CD14-positive monocyte (primary cell): ENCODE measurements at regions not wholly inside any gene's neighbourhood (a gene's known extent, or its start where the extent isn't known, plus 50 kb on each side); places are given as distances from the start of the nearest gene placed in this dataset.

Source experiments
- DNase-seq, 3 donors: peaks; one replicate each; pipeline ENCODE4 v3.0.0-alpha.2; 2011 to 2022
- H2AFZ ChIP-seq: 2 replicates; pipeline ENCODE4 v1.6.0; 2012; ENCODE audit warnings: mild to moderate bottlenecking, low read depth, low read length, inconsistent platforms; ENCODE audit not compliant: insufficient read depth, poor library complexity, severe bottlenecking
- H3K27ac ChIP-seq, 2 donors: 1 replicate in 1 of 2; 2 replicates in 1 of 2; pipeline ENCODE4 v1.5.1; 2012 to 2013; ENCODE audit warnings: low read length in 2 of 2, control low read depth in 1 of 2, inconsistent platforms in 1 of 2, low read depth in 1 of 2, mild to moderate bottlenecking in 1 of 2
- H3K27me3 ChIP-seq, 2 donors: one replicate each; pipeline versions ENCODE4 v1.6.0 to v1.6.1; 2011 to 2013; ENCODE audit warnings: low read length in 2 of 2; ENCODE audit not compliant: control insufficient read depth in 2 of 2, insufficient read depth in 2 of 2
- H3K36me3 ChIP-seq, 2 donors: replicated peaks in 1 of 2; 1 replicate in 1 of 2; 2 replicates in 1 of 2; pipeline versions ENCODE4 v1.5.1 to v1.6.1; 2012 to 2013; ENCODE audit warnings: low read length in 2 of 2, control low read depth in 1 of 2, inconsistent platforms in 1 of 2, mild to moderate bottlenecking in 1 of 2; ENCODE audit not compliant: insufficient read depth in 2 of 2, control insufficient read depth in 1 of 2
- H3K4me1 ChIP-seq, 2 donors: 1 replicate in 1 of 2; 2 replicates in 1 of 2; pipeline versions ENCODE4 v1.5.1 to v1.6.1; 2012 to 2013; ENCODE audit warnings: low read length in 2 of 2, control low read depth in 1 of 2, inconsistent platforms in 1 of 2, mild to moderate bottlenecking in 1 of 2, moderate library complexity in 1 of 2; ENCODE audit not compliant: insufficient read depth in 2 of 2, control insufficient read depth in 1 of 2
- H3K4me2 ChIP-seq: replicated peaks from 2 replicates; pipeline ENCODE3; 2012; ENCODE audit warnings: low read length, moderate library complexity, mild to moderate bottlenecking; ENCODE audit not compliant: poor library complexity, severe bottlenecking; ENCODE audit errors: extremely low read depth
- H3K4me3 ChIP-seq, 3 experiments: fragments of 200-600 bp in 1 of 3; sonication (generic) in 1 of 3; replicated peaks in 1 of 3; 1 replicate in 2 of 3; 2 replicates in 1 of 3; pipeline ENCODE4 v1.5.1; 2011 to 2013; ENCODE audit warnings: low read length in 3 of 3, mild to moderate bottlenecking in 3 of 3, control low read depth in 2 of 3, low read depth in 2 of 3, inconsistent platforms in 1 of 3, moderate library complexity in 1 of 3
- H3K79me2 ChIP-seq: 2 replicates; pipeline ENCODE4 v1.6.0; 2012; ENCODE audit warnings: mild to moderate bottlenecking, control low read depth, inconsistent platforms, low read length, moderate library complexity; ENCODE audit not compliant: insufficient read depth
- H3K9ac ChIP-seq: 2 replicates; pipeline ENCODE4 v1.6.0; 2017; ENCODE audit warnings: low read length, mild to moderate bottlenecking; ENCODE audit not compliant: insufficient read depth, poor library complexity, severe bottlenecking
- H3K9me3 ChIP-seq, 2 donors: replicated peaks in 1 of 2; 1 replicate in 1 of 2; 2 replicates in 1 of 2; pipeline versions ENCODE4 v1.5.1 to v1.6.1; 2012 to 2013; ENCODE audit warnings: low read length in 2 of 2, control low read depth in 1 of 2; ENCODE audit not compliant: control insufficient read depth in 1 of 2, insufficient read depth in 1 of 2
- H4K20me1 ChIP-seq: 2 replicates; pipeline ENCODE4 v1.6.0; 2012; ENCODE audit warnings: mild to moderate bottlenecking, low read length, control low read depth, moderate library complexity; ENCODE audit not compliant: insufficient read depth
- H3K27ac Mint-ChIP-seq, 7 donors: one replicate each; pipeline ENCODE4 v1.8.0; 2020; ENCODE audit warnings: mild to moderate bottlenecking in 7 of 7, mixed read lengths in 7 of 7, moderate library complexity in 6 of 7, inconsistent platforms in 2 of 7
- H3K27me3 Mint-ChIP-seq, 3 donors: one replicate each; pipeline ENCODE4 v1.8.0; 2021 to 2022; ENCODE audit warnings: low read depth in 3 of 3, mild to moderate bottlenecking in 3 of 3, mixed read lengths in 3 of 3, moderate library complexity in 3 of 3, inconsistent platforms in 1 of 3
- H3K36me3 Mint-ChIP-seq, 2 donors: one replicate each; pipeline ENCODE4 v1.8.0; 2020; ENCODE audit warnings: mixed read lengths in 2 of 2, inconsistent platforms in 1 of 2, mild to moderate bottlenecking in 1 of 2
- H3K4me1 Mint-ChIP-seq: one replicate; pipeline ENCODE4 v1.8.0; 2020; ENCODE audit warnings: mild to moderate bottlenecking, mixed read lengths
- H3K4me3 Mint-ChIP-seq, 2 donors: one replicate each; pipeline ENCODE4 v1.8.0; 2020; ENCODE audit warnings: mild to moderate bottlenecking in 2 of 2, mixed read lengths in 2 of 2, moderate library complexity in 1 of 2
- H3K9me3 Mint-ChIP-seq, 7 donors: one replicate each; pipeline ENCODE4 v1.8.0; 2020 to 2022; ENCODE audit warnings: mixed read lengths in 7 of 7, mild to moderate bottlenecking in 6 of 7, moderate library complexity in 6 of 7, inconsistent platforms in 2 of 7
- CTCF ChIP-seq: fragments of 200-600 bp; IDR thresholded peaks from one replicate; pipeline ENCODE4 v1.8.0; 2022; ENCODE audit warnings: antibody characterized with exemption, mild to moderate bottlenecking
- WGBS: methylation state at CpG from one replicate; pipeline ENCODE4 v1.1.5; 2013; ENCODE audit warnings: missing lambda C conversion rate; ENCODE audit not compliant: insufficient coverage; 5-methylcytosine and 5-hydroxymethylcytosine counted together
- intact Hi-C, 2 donors: fragments of 100-400 bp; cut with micrococcal nuclease; formaldehyde crosslinking; loops; one replicate each; pipeline versions ENCODE4 v1.15.0 to v1.15.1; 2023

GRCh38 chr17:69954241-69954925 is 120.6 kb upstream of the KCNJ16 start:
- H3K9me3 Mint-ChIP-seq: peaks cover 0 to 9% (median 2%) of the 10 kb centered on the region in 7 donors
- no peak overlapping the region for H3K27ac Mint-ChIP-seq
- intact Hi-C loops: no loop called here
- H3K36me3 Mint-ChIP-seq: no peaks in the 10 kb centered on the region
- WGBS: no CpG with 5 or more reads among the region's 3 CpGs
- Histone ChIP-seq H3K4me3 (no peak overlapping the region), H3K36me3 (no peaks in the 10 kb centered on the region), H3K9me3 (no peaks in the 10 kb centered on the region), H3K9ac (no peak overlapping the region), H3K4me1 (no peaks in the 10 kb centered on the region), H3K4me2 (no peak overlapping the region), H4K20me1 (no peaks in the 10 kb centered on the region), H3K79me2 (no peaks in the 10 kb centered on the region), H3K27me3 (no peaks in the 10 kb centered on the region), H2AFZ (no peak overlapping the region), H3K27ac (no peak overlapping the region)
- H3K4me1 Mint-ChIP-seq: no peaks in the 10 kb centered on the region
- TF ChIP-seq CTCF: no peak
- H3K4me3 Mint-ChIP-seq: no peak overlapping the region
- peaks cover 0 to 1% (median 0%) of the 10 kb centered on the region in 3 donors for H3K27me3 Mint-ChIP-seq
- DNase-seq: no peak

- Histone ChIP-seq H3K4me1 (no peaks in the 10 kb centered on the region), H3K79me2 (no peaks in the 10 kb centered on the region), H3K4me2 (no peak overlapping the region), H3K4me3 (no peak overlapping the region), H3K27me3 (no peaks in the 10 kb centered on the region), H3K27ac (no peak overlapping the region), H2AFZ (no peak overlapping the region), H3K9ac (no peak overlapping the region), H3K36me3 (no peaks in the 10 kb centered on the region), H4K20me1 (no peaks in the 10 kb centered on the region), H3K9me3 (no peaks in the 10 kb centered on the region)
- no peak for DNase-seq
- 100% methylated on average over 1 of the region's 3 CpGs for WGBS
- no peak overlapping the region for H3K4me3 Mint-ChIP-seq
- H3K36me3 Mint-ChIP-seq: no peaks in the 10 kb centered on the region
- H3K27me3 Mint-ChIP-seq: peaks cover 0 to 1% (median 0%) of the 10 kb centered on the region in 3 donors
- no peak overlapping the region for H3K27ac Mint-ChIP-seq
- peaks cover 0 to 4% (median 2%) of the 10 kb centered on the region in 7 donors for H3K9me3 Mint-ChIP-seq
- intact Hi-C loops: no loop called here
- no peak for TF ChIP-seq CTCF
- H3K4me1 Mint-ChIP-seq: no peaks in the 10 kb centered on the region
Observed at GRCh38 chr17:69958063-69958462, 117.0 kb upstream of the KCNJ16 start.
